OCI-LY1 (cell line): ENCODE measurements at regions not wholly inside any gene's neighbourhood (a gene's known extent, or its start where the extent isn't known, plus 50 kb on each side); places are given as distances from the start of the nearest gene placed in this dataset.

Experiments used
- CTCF ChIP-seq: fragments of 200-600 bp; sonication (generic), shearing (Covaris generic); IDR thresholded peaks from 2 replicates; pipeline ENCODE4 v1.5.1; 2017; ENCODE audit warnings: mild to moderate bottlenecking, antibody characterized with exemption, low read length, moderate library complexity, mixed read lengths
- EZH2 ChIP-seq: fragments of 200-600 bp; sonication (generic), shearing (Covaris generic); IDR thresholded peaks from 2 replicates; pipeline ENCODE4 v1.8.0; 2017; ENCODE audit warnings: borderline replicate concordance, mixed run types, mild to moderate bottlenecking, antibody characterized with exemption, low read length, moderate library complexity, mixed read lengths

DNA sequence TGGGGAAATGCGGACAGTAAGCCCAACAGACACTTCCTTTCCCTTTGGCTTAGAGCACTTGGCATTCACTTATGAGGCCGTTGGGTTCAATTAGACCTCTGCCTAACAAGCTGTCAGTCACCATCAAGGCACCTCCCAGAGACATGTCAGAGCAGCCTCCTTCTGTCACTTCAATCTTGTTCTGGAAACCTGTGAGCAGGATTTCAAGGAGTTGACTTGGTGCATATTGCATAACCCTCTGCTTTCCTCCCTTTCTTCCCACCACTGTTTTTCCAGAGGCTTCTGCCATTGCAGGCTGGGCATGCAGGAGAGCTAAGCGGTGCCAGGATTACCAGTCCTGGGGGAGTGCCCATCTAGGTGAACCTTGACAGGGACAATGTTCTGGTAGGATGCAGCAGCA lies 484.2 kb upstream of the LRRC4C start:
- no peak for TF ChIP-seq EZH2
- no peak for TF ChIP-seq CTCF
